ENCODE measurements at regions not wholly inside any gene's neighbourhood (a gene's known extent, or its start where the extent isn't known, plus 50 kb on each side); places are given as distances from the start of the nearest gene placed in this dataset.
A peak's percentile ranks its signal among the peaks of the same experiment; 100 is the strongest.

DNA sequence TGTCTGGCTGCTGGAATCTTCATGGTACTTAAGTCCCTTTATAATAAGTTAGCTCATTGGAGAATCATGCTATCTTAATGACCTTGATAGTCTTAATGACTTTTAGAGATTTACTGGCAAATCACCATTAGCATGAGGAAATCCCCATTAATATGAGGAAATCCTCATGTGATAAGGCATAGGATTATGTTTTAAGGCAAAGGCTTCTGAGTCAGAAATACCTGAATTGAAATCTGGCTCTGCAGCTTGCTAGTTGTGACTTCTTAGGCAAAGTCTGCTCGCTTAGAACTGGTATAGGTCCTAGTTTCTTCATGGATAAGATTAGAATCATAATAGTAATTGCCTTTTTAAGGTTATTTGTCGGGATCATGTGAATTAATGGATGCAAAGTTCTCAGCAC lies 190.2 kb upstream of the BANK1 start:
- TF ChIP-seq FOXM1 (IDR thresholded peaks at IDR 0.05; ENCODE audit: borderline replicate concordance, low read depth) (no peak), EP300 (IDR thresholded peaks at IDR 0.05; ENCODE audit: borderline replicate concordance) (no peak), EGR1 (IDR thresholded peaks at IDR 0.05) (no peak), CEBPB (IDR thresholded peaks at IDR 0.05) (no peak), RAD21 (IDR thresholded peaks at IDR 0.05; ENCODE audit: low read depth) (no peak), ZBTB7A (IDR thresholded peaks at IDR 0.05; ENCODE audit: low read depth) (no peak), YY1 (IDR thresholded peaks at IDR 0.05; ENCODE audit: low read depth) (no peak)
- TF ChIP-seq, protein P1, sequence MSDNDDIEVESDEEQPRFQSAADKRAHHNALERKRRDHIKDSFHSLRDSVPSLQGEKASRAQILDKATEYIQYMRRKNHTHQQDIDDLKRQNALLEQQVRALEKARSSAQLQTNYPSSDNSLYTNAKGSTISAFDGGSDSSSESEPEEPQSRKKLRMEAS (IDR thresholded peaks at IDR 0.05): no peak
- TF ChIP-seq, protein P2, sequence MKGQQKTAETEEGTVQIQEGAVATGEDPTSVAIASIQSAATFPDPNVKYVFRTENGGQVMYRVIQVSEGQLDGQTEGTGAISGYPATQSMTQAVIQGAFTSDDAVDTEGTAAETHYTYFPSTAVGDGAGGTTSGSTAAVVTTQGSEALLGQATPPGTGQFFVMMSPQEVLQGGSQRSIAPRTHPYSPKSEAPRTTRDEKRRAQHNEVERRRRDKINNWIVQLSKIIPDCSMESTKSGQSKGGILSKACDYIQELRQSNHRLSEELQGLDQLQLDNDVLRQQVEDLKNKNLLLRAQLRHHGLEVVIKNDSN (IDR thresholded peaks at IDR 0.05): no peak
- TF ChIP-seq, protein P3, sequence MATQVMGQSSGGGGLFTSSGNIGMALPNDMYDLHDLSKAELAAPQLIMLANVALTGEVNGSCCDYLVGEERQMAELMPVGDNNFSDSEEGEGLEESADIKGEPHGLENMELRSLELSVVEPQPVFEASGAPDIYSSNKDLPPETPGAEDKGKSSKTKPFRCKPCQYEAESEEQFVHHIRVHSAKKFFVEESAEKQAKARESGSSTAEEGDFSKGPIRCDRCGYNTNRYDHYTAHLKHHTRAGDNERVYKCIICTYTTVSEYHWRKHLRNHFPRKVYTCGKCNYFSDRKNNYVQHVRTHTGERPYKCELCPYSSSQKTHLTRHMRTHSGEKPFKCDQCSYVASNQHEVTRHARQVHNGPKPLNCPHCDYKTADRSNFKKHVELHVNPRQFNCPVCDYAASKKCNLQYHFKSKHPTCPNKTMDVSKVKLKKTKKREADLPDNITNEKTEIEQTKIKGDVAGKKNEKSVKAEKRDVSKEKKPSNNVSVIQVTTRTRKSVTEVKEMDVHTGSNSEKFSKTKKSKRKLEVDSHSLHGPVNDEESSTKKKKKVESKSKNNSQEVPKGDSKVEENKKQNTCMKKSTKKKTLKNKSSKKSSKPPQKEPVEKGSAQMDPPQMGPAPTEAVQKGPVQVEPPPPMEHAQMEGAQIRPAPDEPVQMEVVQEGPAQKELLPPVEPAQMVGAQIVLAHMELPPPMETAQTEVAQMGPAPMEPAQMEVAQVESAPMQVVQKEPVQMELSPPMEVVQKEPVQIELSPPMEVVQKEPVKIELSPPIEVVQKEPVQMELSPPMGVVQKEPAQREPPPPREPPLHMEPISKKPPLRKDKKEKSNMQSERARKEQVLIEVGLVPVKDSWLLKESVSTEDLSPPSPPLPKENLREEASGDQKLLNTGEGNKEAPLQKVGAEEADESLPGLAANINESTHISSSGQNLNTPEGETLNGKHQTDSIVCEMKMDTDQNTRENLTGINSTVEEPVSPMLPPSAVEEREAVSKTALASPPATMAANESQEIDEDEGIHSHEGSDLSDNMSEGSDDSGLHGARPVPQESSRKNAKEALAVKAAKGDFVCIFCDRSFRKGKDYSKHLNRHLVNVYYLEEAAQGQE (IDR thresholded peaks at IDR 0.05; ENCODE audit: low read depth): no peak

DNA sequence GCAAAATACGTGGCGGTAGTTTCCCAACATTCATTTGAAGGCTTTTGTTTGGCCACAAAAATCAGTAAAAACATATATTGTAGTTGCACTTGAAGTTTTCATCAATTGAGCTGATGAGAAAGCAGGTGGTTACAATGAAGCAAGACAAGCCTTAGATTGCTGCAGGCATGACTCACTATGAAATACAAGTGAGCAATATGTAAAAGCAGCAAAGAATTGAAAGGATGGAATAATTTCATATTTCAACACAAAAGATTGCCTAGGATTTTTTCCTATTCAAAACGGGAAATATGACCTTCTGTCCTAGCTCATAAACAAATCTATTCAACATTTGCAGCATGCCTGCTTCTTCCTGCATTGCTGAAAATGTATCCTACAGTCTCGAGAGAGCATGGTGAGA lies 190.9 kb upstream of the BANK1 start:
- TF ChIP-seq TAF1 (IDR thresholded peaks at IDR 0.05; ENCODE audit: low read depth): no peak
- TF ChIP-seq ZBTB7A (IDR thresholded peaks at IDR 0.05; ENCODE audit: low read depth): no peak
- no peak for TF ChIP-seq FOXM1 (IDR thresholded peaks at IDR 0.05; ENCODE audit: borderline replicate concordance, low read depth)
- TF ChIP-seq YY1 (IDR thresholded peaks at IDR 0.05; ENCODE audit: low read depth): no peak
- no peak for TF ChIP-seq TEAD4 (IDR thresholded peaks at IDR 0.05)
- no peak for TF ChIP-seq TCF12 (IDR thresholded peaks at IDR 0.05; ENCODE audit: low read depth)
- no peak for TF ChIP-seq NFIC (IDR thresholded peaks at IDR 0.05)
- TF ChIP-seq CREB1 (IDR thresholded peaks at IDR 0.05; ENCODE audit: low read depth): no peak
- TF ChIP-seq, protein P2 (IDR thresholded peaks at IDR 0.05): no peak
- TF ChIP-seq, protein P3 (IDR thresholded peaks at IDR 0.05; ENCODE audit: low read depth): no peak
- TF ChIP-seq EGR1 (IDR thresholded peaks at IDR 0.05): no peak
- no peak for TF ChIP-seq CEBPB (IDR thresholded peaks at IDR 0.05)
- TF ChIP-seq, protein P1 (IDR thresholded peaks at IDR 0.05): no peak
- no peak for TF ChIP-seq EP300 (IDR thresholded peaks at IDR 0.05; ENCODE audit: borderline replicate concordance)
- no peak for TF ChIP-seq RAD21 (IDR thresholded peaks at IDR 0.05; ENCODE audit: low read depth)

DNA sequence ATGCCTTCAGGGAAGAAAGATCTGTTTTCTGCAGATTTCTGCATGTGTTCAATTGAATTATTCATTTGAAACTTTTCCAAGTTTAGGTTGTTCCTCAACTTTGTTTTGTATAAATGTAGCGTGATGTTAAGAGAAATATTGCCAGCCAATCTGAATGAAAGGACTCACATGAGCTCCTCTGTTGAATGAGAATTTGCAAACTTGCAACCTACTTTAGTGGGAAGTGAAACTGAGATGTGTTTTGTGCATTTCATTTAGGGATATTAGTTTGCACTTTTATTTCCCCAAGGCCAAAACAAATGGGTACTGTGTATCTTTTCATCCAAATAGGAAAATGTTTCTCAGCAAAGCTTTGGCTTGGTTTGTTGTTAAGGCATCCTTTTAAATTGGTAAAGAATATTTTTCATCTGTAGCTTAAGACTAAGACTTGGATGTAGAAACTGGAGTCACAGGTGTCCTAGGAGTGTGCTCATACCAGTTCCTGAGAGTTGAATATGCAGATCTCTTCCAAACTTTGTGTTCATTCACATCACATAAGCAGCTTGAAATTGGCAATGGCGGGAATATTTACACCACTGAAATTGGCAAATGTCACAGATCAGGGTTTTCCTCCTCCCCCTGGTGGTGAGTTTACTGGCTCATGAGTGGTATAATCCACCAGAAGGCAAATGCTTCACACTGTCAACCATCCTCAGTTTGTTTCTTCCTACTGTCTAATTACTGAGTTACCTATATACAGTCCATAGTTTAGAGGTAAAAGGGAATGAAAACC lies 193.6 kb upstream of the BANK1 start:
- TF ChIP-seq, protein P1 (IDR thresholded peaks at IDR 0.05): no peak
- TF ChIP-seq RAD21 (IDR thresholded peaks at IDR 0.05; ENCODE audit: low read depth): peak; percentile 44

DNA sequence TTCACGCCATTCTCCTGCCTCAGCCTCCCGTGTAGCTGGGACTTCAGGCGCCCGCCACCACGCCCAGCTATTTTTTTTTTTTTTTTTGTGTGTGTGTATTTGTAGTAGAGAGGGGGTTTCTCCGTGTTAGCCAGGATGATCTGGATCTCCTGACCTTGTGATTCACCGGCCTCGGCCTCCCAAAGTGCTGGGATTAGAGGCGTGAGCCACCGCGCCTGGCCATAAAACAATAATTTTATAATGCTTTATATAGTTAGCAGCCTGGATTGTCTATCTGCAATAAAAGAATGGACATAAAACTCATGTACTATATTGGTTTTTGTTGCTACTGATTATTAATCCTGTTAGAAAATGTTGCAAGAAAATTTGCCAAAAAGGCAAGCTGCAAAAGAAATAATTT lies 195.9 kb upstream of the BANK1 start:
- TF ChIP-seq YY1 (IDR thresholded peaks at IDR 0.05; ENCODE audit: low read depth): no peak

DNA sequence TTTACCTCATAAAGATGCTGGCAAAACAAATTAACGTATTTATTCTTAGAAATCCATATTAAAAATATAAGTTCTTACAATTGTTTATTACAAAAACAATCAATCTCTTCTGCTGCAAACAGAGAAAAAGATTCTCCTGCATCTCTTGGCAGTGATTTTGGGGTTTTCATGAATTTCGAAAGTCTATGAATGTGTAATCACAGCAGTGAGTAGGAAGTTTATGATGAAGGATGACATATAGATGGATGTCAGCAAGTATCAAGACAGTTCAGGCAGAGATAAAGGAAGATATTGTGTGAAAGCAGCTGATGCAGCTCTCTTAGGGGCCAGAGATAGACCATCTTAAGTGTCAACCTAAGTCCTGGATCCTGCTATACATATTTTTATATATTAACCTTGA lies 196.9 kb upstream of the BANK1 start:
- no peak for TF ChIP-seq CEBPB (IDR thresholded peaks at IDR 0.05)
- TF ChIP-seq, protein P2 (IDR thresholded peaks at IDR 0.05): no peak
- no peak for TF ChIP-seq TCF12 (IDR thresholded peaks at IDR 0.05; ENCODE audit: low read depth)
- TF ChIP-seq RAD21 (IDR thresholded peaks at IDR 0.05; ENCODE audit: low read depth): no peak
- no peak for TF ChIP-seq FOXM1 (IDR thresholded peaks at IDR 0.05; ENCODE audit: borderline replicate concordance, low read depth)
- TF ChIP-seq, protein P3 (IDR thresholded peaks at IDR 0.05; ENCODE audit: low read depth): no peak
- TF ChIP-seq CREB1 (IDR thresholded peaks at IDR 0.05; ENCODE audit: low read depth): no peak
- TF ChIP-seq YY1 (IDR thresholded peaks at IDR 0.05; ENCODE audit: low read depth): no peak

Data from Ishikawa (cell line).